LNCAP (cell line): ENCODE measurements at regions not wholly inside any gene's neighbourhood (a gene's known extent, or its start where the extent isn't known, plus 50 kb on each side); places are given as distances from the start of the nearest gene placed in this dataset.

ENCODE experiments used
- TF ChIP-seq, protein P1 (sequence below): fragments of 450-650 bp; IDR thresholded peaks from 2 replicates; pipeline ENCODE4 v1.5.1; 2017; ENCODE audit warnings: mild to moderate bottlenecking

DNA sequence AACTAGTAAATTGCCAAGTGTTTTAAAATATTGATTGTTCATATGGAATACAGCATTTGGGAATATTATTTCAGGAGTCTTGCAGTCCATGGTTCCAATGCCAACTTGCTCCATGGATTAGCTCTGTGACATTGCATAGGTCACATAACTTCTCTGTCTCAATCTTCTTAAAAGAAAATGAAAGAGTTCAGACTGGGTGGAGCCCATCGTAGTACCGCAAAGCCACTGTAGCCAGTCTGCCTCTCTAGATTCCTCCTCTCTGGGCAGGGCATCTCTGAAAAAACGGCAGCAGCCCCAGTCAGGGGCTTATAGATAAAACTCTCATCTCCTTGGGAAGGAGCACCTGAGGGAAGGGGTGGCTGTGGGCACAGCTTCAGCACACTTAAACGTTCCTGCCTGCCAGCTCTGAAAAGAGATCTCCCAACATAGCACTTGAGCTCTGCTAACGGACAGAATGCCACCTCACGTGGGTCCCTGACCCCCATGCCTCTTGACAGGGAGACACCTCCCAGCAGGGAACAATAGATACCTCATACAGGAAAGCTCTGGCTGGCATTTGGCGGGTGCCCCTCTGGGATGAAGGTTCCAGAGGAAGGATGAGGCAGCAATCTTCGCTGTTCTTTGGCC lies 168.8 kb upstream of the CNTN4 start:
- TF ChIP-seq, protein P1, sequence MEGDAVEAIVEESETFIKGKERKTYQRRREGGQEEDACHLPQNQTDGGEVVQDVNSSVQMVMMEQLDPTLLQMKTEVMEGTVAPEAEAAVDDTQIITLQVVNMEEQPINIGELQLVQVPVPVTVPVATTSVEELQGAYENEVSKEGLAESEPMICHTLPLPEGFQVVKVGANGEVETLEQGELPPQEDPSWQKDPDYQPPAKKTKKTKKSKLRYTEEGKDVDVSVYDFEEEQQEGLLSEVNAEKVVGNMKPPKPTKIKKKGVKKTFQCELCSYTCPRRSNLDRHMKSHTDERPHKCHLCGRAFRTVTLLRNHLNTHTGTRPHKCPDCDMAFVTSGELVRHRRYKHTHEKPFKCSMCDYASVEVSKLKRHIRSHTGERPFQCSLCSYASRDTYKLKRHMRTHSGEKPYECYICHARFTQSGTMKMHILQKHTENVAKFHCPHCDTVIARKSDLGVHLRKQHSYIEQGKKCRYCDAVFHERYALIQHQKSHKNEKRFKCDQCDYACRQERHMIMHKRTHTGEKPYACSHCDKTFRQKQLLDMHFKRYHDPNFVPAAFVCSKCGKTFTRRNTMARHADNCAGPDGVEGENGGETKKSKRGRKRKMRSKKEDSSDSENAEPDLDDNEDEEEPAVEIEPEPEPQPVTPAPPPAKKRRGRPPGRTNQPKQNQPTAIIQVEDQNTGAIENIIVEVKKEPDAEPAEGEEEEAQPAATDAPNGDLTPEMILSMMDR: no peak

DNA sequence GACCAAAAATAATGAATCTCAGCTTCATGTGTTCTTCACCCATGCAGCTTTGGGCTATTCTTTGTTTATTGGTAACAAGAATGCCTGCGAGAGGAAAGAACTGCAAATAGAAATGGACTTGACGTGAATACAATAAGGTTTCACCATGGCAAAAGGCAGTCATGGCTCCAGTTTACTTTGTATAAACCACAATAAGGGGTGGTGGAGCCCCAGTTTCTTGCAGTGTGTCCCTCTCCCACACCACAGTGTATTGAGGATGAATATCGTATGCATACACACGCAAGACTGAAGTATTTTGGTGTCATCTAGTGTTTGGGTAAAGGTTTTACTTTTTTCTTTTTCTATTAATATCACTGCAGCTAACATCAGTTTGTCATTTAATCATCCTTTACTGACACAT lies 159.7 kb upstream of the CNTN4 start:
- TF ChIP-seq, protein P1: no peak

DNA sequence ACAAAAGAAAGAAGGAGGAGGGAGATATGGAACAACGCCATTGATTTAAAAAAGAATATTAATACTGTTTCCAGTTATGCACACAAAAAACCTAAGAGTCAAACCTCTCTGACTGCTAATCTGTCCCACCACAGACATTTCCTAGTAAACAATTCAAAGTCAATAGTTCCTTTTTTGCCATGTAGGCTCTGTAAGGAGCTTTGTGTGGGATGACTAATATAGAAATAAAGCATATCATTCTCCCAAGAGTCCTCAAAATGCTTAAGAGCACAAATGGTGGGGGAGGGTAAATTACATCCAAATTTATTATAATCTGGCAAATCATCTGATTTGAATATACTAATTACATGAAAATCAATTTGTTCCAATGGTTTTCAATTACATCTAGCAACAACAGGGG lies 155.9 kb upstream of the CNTN4 start:
- TF ChIP-seq, protein P1: no peak

DNA sequence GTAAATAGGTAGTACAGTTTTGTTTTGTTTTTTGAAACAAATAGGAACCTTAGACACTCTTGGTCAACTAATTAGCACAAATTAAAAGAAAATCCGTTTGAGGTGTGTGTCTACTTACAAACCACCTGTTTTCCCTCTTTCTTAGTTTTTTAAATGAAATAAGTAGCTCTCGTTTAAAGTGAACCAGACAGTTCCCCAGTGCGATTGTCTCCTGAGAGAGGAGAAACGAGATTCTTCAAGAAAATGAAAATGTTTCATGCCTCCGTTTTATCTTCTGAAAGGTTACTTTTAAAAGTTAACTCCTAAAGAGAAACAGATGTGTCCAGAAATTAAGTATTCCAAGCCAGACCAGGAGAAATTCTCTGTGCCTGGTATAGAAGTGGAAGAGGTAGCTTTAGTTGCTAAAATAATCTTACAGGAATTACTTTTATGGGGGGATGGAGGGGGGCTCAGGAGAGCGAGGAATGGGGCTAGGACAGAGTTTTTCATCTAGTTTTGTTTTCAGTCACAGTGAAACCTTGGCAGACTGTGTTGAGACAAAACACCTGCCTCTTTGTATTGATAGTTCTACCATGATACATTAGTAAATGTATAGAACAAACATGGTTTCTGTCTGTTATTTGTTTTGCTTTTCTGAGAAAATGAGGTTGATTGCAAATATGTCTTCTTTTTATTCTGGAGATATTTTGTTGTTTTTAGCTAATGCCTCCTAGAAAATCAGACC lies 155.1 kb upstream of the CNTN4 start:
- TF ChIP-seq, protein P1: no peak

DNA sequence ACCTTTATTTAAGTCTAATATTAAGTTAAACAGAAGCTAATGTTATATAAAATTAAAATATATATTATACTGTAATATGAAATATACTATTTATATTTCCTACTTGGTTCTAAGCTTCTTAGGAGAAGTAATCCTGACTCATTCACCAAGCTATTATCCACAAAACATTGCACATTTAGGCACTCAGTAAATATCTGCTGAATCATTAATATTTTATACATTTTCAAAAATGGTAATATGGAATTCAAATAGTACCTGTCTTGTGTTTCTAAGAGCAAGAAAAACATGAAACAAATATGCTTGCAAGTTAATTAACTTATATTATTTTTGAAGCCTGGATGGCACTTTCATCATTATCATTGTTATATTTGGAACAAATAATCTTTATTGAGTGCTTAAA lies 153.0 kb upstream of the CNTN4 start:
- TF ChIP-seq, protein P1: no peak

DNA sequence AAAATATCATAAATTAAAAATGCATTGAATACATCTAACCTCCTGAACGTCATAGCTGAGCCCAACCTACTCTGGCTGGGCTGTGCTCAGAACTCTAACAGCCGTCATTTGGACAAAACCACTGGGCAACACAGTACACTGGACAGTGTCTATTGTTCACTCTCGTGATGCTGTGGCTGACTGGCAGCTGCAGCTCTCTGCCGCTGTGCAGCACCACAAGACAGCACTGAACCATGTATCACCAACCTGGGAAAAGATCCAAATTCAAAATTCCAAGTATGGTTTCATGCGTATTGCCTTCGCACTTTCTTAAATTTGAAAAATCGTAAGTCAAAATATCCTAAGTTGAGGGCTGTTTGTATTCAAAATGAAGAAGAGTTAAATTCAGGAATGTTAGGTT lies 145.1 kb upstream of the CNTN4 start:
- TF ChIP-seq, protein P1: no peak

DNA sequence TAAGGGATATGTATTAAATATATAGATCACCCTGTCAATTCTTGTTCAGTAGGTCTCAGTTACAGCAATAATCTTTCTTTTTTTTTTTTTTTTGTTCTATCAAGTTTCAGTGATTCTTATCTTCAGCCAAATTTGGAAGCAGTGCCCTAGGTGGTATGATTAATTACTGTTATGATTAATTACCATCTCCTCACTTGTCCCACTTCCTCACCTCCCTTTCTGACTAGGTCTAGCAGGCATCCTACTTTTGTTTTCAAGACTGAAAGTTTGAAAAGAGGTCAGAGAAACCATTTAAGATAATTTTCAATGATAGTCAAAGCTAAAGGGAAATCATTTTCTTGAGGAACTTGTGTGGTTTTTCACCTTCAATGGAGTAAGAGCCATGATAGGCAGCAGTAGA lies 144.0 kb upstream of the CNTN4 start:
- TF ChIP-seq, protein P1: no peak
